ENCODE measurements at regions not wholly inside any gene's neighbourhood (a gene's known extent, or its start where the extent isn't known, plus 50 kb on each side); places are given as distances from the start of the nearest gene placed in this dataset.

DNA sequence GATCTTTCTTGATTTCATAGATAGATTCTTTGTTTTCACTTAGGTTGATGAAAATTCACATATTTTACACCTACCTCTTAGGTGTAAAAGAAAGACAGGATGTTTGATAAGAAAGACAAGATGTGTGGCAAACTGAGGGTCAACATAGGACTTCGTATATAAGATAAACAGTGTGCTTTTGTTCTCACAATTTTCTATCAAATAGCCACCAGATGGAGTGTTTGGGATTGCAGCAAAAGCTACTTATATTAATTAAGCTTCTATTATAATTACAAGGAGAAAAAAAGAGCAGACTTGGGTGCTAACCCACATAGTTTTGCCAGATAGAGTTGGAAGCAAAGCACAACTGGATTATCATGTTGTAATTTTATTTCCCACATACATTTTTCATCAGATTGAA lies 232.9 kb downstream of the CDH7 start:
- FAIRE-seq = no peak
- Histone ChIP-seq H2BK12ac (ENCODE audit: low read depth, low read length) (no peak overlapping the region), H4K5ac (ENCODE audit: insufficient read length, low read depth, low read length) (no peak overlapping the region), H3K14ac (ENCODE audit: insufficient read length) (no peak overlapping the region), H3K9ac (replicated peaks in 1 of 4; ENCODE audit: extremely low read depth in 1 of 4, low read depth in 3 of 4, low read length in 3 of 4) (no peak overlapping the region), H3K23ac (ENCODE audit: insufficient read length) (no peak overlapping the region), H3K4me3 (ENCODE audit: extremely low read depth in 1 of 4, insufficient read depth in 2 of 4, low read depth in 3 of 4, low read length in 4 of 4) (no peak overlapping the region), H3K79me2 (ENCODE audit: control insufficient read depth in 1 of 2, insufficient read depth in 2 of 2, low read length in 2 of 2) (no peaks in the 10 kb centered on the region), H3K9me3 (ENCODE audit: insufficient read depth in 2 of 2, low read depth in 1 of 2, low read length in 1 of 2) (no peaks in the 10 kb centered on the region), H4K91ac (replicated peaks; ENCODE audit: insufficient read length, low read length) (no peak overlapping the region), H3K23me2 (ENCODE audit: low read depth, low read length) (no peaks in the 10 kb centered on the region), H3K18ac (ENCODE audit: extremely low read depth, low read length) (no peak overlapping the region), H3K27ac (ENCODE audit: low read depth, low read length) (no peak overlapping the region), H3K79me1 (ENCODE audit: low read depth, low read length) (no peaks in the 10 kb centered on the region), H3K4me2 (ENCODE audit: insufficient read depth in 1 of 2, low read depth in 2 of 2, low read length in 2 of 2) (no peak overlapping the region), H2BK5ac (ENCODE audit: low read depth, low read length) (no peak overlapping the region), H2AK5ac (ENCODE audit: low read depth, low read length) (no peak overlapping the region), H4K20me1 (replicated peaks in 1 of 2; ENCODE audit: control insufficient read depth in 1 of 2, insufficient read depth in 2 of 2, low read length in 2 of 2) (no peaks in the 10 kb centered on the region), H2BK15ac (ENCODE audit: low read length) (no peak overlapping the region), H4K8ac (ENCODE audit: extremely low read depth, insufficient read depth, low read length) (no peak overlapping the region), H3K27me3 (replicated peaks in 1 of 4; ENCODE audit: control insufficient read depth in 3 of 4, extremely low read depth in 1 of 4, insufficient read depth in 3 of 4, low read length in 3 of 4) (no peaks in the 10 kb centered on the region), H3K4ac (replicated peaks; ENCODE audit: insufficient read length, low read depth, low read length) (no peak overlapping the region), H3K56ac (replicated peaks; ENCODE audit: insufficient read length, low read depth, low read length) (no peak overlapping the region), H2BK120ac (replicated peaks; ENCODE audit: low read depth, low read length) (no peak overlapping the region), H3K36me3 (ENCODE audit: control insufficient read depth in 2 of 4, insufficient read depth in 4 of 4, low read length in 3 of 4) (no peaks in the 10 kb centered on the region), H3K4me1 (replicated peaks in 1 of 4; ENCODE audit: control insufficient read depth in 3 of 4, insufficient read depth in 4 of 4, low read length in 3 of 4) (peaks cover 0 to 2% (median under 1%) of the 10 kb centered on the region in 4 experiments; a peak in 2 of 7 replicates), H2AFZ (ENCODE audit: low read length) (no peak overlapping the region), H2BK20ac (ENCODE audit: low read length) (no peak overlapping the region)
- POLR2A ChIA-PET (ENCODE audit: partially characterized antibody) = no interaction called here
- CTCF ChIA-PET (ENCODE audit: partially characterized antibody) = interaction anchor here (1.2 to 1.3 kb wide), 2 partner anchors 12 to 296 kb away, joined by 3 to 4 read pairs; no protein-coding TSS in a partner anchor
- 88% methylated on average over 1 of the region's 1 CpG; no CpG with 5 or more reads in 1 of the 2 experiments for WGBS, 2 experiments (ENCODE audit: extremely low coverage in 1 of 2, insufficient coverage in 1 of 2, insufficient read length in 1 of 2, insufficient replicate concordance in 2 of 2, low coverage in 1 of 2, low lambda C conversion rate in 2 of 2, missing lambda C conversion rate in 1 of 2)
- peak; percentile 11 to 19; a peak in 1 of 4 replicates for TF ChIP-seq RAD21 (IDR thresholded peaks at IDR 0.05 in 1 of 2, conservative IDR thresholded peaks at IDR 0.05 in 1 of 2; ENCODE audit: low read depth in 2 of 2, low read length in 2 of 2)
- no peak for TF ChIP-seq CBX5 (IDR thresholded peaks at IDR 0.05; ENCODE audit: low read depth, low read length)
- TF ChIP-seq, protein P1, sequence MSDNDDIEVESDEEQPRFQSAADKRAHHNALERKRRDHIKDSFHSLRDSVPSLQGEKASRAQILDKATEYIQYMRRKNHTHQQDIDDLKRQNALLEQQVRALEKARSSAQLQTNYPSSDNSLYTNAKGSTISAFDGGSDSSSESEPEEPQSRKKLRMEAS (IDR thresholded peaks at IDR 0.05) = no peak
- no peak for TF ChIP-seq CREB1 (IDR thresholded peaks at IDR 0.05)
- TF ChIP-seq SAP30 (IDR thresholded peaks at IDR 0.05; ENCODE audit: insufficient read depth, insufficient replicate concordance, low read length) = no peak
- no peak for DNase-seq (ENCODE audit: low read depth in 1 of 2, low spot score in 2 of 2)
